ENCODE measurements at regions not wholly inside any gene's neighbourhood (a gene's known extent, or its start where the extent isn't known, plus 50 kb on each side); places are given as distances from the start of the nearest gene placed in this dataset.

- TF ChIP-seq CTCF (IDR thresholded peaks at IDR 0.05) (no peak), POLR2A (IDR thresholded peaks at IDR 0.05) (no peak)
These were observed 1350.1 kb upstream of the ACO1 start for GRCh38 chr9:31034311-31034710.

Measured in prostate gland (tissue), 2 donors.